ENCODE measurements at regions not wholly inside any gene's neighbourhood (a gene's known extent, or its start where the extent isn't known, plus 50 kb on each side); places are given as distances from the start of the nearest gene placed in this dataset.

GRCh38 chr10:83605783-83606630, 533.3 kb upstream of the GHITM start:
- no peak for TF ChIP-seq CTCF (IDR thresholded peaks at IDR 0.05)
- TF ChIP-seq EP300 (IDR thresholded peaks at IDR 0.05), result no peak
- TF ChIP-seq POLR2AphosphoS5 (IDR thresholded peaks at IDR 0.05), result no peak
- TF ChIP-seq POLR2A (IDR thresholded peaks at IDR 0.05), result no peak
